ENCODE measurements at regions not wholly inside any gene's neighbourhood (a gene's known extent, or its start where the extent isn't known, plus 50 kb on each side); places are given as distances from the start of the nearest gene placed in this dataset.

DNA sequence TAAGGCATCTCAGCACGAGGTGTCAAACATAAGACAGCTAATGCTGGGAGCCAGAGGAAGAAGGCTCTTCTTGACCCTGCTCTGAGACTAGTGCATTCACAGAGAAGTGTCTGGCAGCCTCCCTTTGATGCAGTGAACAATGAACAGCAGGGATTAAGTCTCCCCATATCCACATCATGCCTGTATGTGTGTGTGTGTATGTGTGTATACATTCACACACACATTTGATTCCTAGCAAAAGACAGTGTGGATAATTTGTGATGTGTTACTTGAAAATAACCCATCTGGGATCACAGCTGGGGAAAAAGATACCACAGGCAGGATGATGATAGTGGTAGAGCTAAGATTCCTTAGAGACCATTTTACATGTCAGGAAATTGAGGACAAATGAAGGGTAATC is 485.9 kb upstream of the GOT2 start:
- DNase-seq (ENCODE audit: low read depth in 3 of 3, low spot score in 2 of 3) = no peak

GRCh38 chr16:59216291-59216690 is 482.2 kb upstream of the GOT2 start:
- no peak for DNase-seq (ENCODE audit: low read depth in 3 of 3, low spot score in 2 of 3)

DNA sequence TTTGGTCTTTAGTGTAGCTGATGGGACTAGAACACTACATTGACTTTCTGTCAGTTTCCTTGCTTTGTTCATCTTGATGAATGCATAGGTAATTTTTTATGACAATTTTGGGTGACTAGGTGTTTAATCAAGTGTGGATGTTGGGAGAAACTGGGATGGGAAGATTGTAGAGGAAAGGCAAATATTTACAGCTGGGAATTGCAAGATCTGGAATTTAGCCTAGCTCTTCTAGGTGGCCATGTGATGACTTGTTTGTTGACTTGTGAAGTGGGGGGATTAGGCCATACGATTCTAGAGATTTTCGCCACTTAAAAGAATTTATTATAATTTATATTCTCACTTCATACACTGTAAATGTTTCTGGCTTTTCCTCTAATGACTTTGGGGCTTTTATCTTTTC is 480.3 kb upstream of the GOT2 start:
- no peak for DNase-seq (ENCODE audit: low read depth in 3 of 3, low spot score in 2 of 3)

DNA sequence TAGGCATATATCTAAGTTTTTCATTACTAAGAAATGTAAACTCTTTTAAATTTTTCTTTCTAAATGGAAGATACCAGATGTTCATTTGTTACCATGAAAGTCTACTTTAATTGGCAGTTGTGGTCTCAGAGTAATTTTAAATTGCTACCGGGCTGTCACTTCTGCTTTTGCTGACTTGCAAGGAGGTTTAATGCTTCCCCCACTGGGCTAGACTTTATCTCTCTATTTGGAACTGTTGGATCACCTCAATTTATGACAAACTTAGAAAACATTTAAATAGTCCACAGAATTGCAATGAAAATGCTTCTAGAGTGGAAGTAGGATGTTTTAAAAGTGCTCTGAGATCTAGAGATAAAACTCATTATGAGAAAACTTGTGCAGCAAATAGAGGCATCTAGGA is 479.8 kb upstream of the GOT2 start:
- DNase-seq (ENCODE audit: low read depth in 3 of 3, low spot score in 2 of 3) = no peak

DNA sequence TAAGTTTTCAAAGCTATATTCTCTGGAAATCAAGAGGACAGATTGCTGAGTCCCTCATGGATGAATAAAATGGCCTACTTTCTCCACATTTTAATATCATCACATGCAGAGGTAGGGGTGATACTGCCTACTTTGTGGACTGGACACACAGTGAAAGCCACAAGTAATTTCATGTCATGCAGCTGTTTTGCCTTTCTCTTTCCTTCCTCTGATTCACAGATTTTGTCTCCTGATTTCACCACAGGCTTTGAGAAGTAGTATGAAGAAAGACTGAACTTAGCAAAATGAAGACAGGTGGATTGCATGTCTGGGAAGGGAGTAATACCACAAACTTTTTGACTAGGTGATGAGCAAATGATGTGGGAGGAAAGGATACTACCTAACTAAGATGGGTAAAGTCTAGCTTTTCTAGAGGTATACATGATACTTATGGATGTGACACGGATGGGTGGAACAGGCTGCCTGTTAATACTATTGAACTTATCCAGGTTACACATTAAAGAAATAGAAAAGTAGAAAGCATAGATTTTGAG is 478.4 kb upstream of the GOT2 start:
- no peak for DNase-seq (ENCODE audit: low read depth in 3 of 3, low spot score in 2 of 3)

- DNase-seq (ENCODE audit: low read depth in 3 of 3, low spot score in 2 of 3) = peak; percentile 25 to 55 (median 37)
Observed at GRCh38 chr16:59210955-59211541, 476.9 kb upstream of the GOT2 start.

DNA sequence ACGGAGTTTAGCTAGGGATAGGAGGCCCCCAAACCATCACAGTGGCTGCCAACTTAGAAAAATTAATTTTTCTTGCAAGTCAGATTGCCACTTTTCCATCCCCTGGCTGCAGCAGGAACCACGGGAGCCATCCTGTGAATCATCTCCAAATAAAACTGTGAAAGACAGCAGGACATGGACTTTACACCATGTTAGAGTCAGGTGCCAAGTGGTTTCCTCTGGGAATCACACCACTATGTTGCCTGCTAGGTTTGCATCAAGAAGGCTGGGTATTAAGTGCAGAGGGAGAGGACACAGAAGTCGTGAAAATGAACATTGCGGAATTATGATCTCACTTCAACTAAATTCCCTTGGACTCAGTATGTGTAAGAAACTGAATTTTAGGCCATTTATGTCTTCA is 471.3 kb upstream of the GOT2 start:
- DNase-seq (ENCODE audit: low read depth in 3 of 3, low spot score in 2 of 3) = no peak

DNA sequence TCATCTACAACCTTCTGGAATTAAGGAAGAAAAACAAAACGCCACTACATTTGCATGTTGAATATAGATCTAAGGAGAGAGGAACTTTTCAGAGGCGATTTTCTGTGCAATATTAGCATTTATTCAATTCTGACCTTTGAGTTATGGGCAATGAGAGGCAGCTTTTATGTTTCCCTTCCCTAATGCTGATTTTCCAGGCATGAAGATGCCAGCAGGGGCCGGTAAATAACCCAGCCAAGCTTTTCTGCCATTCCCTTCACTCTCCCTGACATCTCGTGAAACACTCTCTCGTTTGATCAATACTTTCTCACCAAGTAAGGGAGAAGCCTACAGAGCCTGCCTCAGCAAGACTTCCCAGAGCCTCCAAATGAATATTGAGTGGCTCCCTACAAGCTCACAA is 470.5 kb upstream of the GOT2 start:
- DNase-seq (ENCODE audit: low read depth in 3 of 3, low spot score in 2 of 3) = no peak

DNA sequence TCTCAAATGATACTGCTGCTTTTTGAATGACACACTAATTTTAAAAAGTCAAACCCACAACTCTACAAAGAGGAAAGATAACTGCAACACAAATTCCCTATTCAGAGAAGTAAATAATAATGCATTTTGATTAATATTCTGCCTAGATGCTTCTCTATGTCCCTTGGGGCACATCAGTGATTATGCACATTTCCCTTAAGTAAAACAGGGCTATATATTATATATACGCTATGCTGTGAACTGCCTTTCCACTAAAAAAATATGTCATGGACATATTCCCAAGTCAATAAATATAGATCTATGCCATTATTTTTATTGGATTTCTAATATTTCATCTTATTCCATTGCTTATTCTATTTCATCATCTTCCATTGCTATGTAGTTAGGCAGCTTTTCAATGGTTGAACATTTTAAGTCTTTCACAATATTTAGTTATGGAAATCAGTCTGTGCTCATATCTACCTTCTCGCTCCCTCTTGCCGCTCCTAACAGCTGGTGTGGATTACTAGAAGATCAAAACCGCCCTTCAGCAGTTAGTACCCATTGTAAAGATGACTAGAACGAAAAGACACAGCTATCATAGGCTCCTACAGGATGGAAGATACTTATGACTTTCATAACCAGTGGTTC is 468.2 kb upstream of the GOT2 start:
- no peak for DNase-seq (ENCODE audit: low read depth in 3 of 3, low spot score in 2 of 3)

DNA sequence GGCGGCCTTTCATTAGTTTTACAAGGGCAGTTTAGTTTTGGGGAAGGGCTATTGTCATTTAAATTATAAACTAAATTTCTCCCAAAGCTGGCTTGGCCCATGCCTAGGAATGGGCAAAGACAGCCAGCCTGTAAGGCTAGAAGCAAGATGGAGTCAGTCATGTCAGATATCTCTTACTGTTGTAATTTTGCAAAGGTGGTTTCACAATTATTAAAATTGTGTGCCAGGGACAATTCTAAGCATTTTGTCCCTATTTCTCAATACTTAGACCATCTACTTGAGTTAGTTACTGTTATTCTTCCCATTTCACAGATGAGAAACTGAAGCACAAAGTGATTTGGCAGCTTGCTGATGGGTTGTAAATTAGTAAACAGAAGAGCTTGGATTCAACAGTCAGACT is 467.7 kb upstream of the GOT2 start:
- no peak for DNase-seq (ENCODE audit: low read depth in 3 of 3, low spot score in 2 of 3)

DNA sequence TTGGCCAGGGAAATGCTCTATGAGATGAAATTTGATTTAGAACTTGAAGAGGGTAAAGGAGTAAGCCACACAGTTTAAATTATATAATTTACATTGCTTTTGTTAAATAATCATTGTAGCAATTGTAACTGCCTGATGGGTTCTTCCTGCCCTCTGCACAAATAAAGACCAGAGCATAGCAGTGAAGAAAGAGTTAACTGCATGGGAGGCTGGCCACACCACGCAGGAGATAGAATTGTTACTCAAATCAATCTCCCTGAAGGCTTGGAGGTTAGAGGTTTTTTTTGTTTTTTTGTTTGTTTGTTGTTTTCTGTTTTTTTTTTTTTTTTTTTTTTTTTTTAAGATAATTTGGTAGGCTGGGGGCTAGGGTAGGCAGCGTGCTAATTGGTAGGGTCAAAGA is 467.0 kb upstream of the GOT2 start:
- DNase-seq (ENCODE audit: low read depth in 3 of 3, low spot score in 2 of 3) = no peak

DNA sequence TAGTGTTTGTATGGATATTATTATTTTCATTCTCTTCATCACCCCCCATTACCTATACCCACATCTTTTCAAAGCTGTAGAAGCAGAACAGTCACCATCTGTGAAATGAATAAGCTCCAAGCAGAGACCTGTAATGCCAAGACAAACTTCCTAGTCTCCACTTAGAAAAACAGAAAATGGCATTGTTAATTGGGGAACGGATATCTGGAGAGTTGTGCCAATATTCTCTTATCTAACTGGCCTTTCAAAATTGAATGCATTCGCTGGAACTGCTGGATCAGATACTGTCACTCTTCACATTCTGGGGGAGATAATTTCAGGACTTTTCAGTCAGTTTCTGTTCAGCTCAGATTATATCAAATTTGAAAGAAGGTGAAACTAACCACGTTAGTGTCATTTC is 464.4 kb upstream of the GOT2 start:
- no peak for DNase-seq (ENCODE audit: low read depth in 3 of 3, low spot score in 2 of 3)

GRCh38 chr16:59195242-59195641 is 461.1 kb upstream of the GOT2 start:
- DNase-seq (ENCODE audit: low read depth in 3 of 3, low spot score in 2 of 3) = no peak

DNA sequence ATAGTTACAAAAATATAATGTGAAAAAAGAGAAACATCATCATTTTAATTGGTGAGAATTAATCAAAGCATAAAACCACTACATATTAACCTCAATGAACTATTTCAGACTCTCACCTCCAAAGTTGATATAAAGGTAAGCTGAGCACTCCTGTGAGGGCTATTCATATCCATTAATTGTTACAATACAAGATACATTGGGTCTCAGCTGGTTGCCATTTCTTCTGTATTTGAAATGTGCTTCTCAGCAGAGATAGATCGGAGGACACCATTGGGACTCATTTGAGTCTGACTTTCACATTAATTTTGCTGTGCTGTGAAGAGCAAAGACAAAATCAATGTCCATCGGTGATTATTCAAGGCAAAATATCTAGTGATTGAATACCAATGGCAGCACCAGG is 459.5 kb upstream of the GOT2 start:
- no peak for DNase-seq (ENCODE audit: low read depth in 3 of 3, low spot score in 2 of 3)

DNA sequence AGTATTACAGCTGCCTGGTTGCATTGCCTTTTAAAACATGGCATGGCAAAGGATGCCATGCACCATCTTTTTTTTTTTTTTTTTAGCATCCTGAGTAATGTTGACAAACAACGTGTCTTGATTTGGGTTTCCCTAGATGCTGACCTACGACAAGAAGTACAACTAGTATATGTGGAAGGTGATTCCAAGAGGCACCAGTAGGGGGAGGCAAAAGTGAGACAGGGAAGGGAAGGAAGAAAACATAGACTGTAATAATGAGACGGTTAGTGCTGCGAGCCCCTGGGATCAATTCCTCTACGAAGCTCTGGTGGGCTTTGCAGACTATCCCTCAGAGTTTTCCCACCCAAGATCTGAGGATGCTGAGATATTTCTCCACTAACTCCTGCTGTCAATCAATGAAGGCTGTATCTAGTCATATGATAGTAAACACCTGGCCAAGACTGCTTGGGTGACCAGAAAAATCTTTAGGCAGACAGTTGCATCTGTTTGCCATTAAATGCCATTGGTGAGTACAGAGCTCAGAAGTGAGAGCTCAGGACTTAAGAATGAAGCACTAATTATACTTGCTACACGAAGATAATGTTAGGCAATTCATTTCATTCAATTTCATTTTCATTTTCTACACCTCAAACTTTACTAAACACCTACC is 458.6 kb upstream of the GOT2 start:
- no peak for DNase-seq (ENCODE audit: low read depth in 3 of 3, low spot score in 2 of 3)

DNA sequence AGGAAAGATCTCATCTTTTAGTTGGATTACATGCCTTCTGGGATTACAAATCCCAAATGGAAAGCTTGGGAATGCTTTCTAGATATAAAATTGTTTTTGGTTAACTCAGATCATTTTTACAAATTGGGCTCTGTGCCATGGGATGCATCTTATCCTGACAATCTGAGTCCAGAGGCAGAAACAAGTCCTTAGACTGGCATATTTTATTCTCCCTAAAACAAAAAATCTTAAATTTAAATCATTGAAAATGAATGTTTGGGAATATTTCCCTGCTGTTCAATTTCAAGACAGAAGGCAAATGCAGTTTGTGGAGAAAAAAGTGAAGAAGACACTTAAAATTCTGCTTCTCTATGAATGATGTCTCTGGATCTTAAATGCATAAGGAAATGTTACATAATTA is 456.6 kb upstream of the GOT2 start:
- DNase-seq (ENCODE audit: low read depth in 3 of 3, low spot score in 2 of 3) = no peak

- no peak for DNase-seq (ENCODE audit: low read depth in 3 of 3, low spot score in 2 of 3)
Observed at GRCh38 chr16:59188029-59188428, 453.9 kb upstream of the GOT2 start.

- no peak for DNase-seq (ENCODE audit: low read depth in 3 of 3, low spot score in 2 of 3)
Observed at GRCh38 chr16:59181821-59182420, 447.8 kb upstream of the GOT2 start.

GRCh38 chr16:59180083-59180476 is 446.0 kb upstream of the GOT2 start:
- no peak for DNase-seq (ENCODE audit: low read depth in 3 of 3, low spot score in 2 of 3)

DNA sequence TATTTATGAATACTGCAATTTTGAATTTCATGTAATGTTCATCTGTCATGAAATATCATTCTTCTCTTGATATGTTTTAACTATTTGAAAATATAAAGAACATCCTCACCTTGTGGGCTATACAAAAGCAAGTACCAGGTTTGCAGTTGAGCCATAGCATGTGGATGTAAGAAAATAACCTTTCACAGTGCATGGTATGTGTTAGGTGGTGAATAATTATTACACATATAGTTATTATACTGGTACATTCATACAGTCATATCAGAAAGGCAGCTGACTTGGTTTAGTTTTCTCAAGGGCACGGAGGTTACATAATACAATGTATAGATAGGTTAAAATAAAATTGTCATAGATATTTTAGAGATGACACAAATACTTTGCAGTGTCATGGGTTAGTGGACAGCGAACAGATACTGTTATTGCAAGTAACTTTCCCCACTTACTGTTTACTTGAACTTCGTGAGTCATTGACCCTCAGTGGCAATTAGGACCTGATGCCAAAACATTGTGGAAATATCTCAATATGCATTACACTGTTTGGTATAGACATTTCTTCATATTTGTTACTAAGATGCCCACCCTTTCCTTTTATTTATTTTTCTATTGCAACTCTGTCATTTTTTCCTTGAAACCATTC is 445.4 kb upstream of the GOT2 start:
- no peak for DNase-seq (ENCODE audit: low read depth in 3 of 3, low spot score in 2 of 3)

GRCh38 chr16:59173408-59173831 is 439.3 kb upstream of the GOT2 start:
- no peak for DNase-seq (ENCODE audit: low read depth in 3 of 3, low spot score in 2 of 3)

Measured in right renal cortex interstitium (tissue), 3 donors.